Nucleus accumbens (tissue), 56 donors: ENCODE measurements at regions not wholly inside any gene's neighbourhood (a gene's known extent, or its start where the extent isn't known, plus 50 kb on each side); places are given as distances from the start of the nearest gene placed in this dataset.

Source experiments
- DNase-seq, 56 donors: peaks; one replicate each; lab custom pipeline; 2025; lab: John Stamatoyannopoulos, UW

GRCh38 chr10:29394321-29394932 lies 105.6 kb downstream of the LYZL1 start:
- no peak for DNase-seq

DNA sequence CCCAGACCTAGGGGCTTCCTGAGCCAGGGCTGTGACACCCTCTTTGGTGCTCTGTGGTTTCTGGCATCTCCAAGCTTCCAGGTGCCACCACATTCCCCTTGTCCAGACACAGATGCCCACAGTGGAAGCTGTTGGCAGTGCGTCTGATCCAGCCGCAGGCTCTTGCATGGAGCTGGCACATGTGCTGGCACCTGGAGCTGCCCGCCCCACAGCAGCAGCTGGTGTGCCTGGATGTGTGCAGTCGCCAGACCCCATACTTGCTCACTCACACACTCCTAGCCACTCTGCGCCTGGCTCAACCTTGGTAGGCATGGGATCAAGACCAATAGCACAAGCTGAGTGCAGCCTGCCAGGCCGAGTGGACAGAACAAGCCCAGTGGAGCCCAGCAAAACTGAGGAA lies 106.5 kb downstream of the LYZL1 start:
- no peak for DNase-seq

- no peak for DNase-seq
Measured at GRCh38 chr10:29397221-29397620, 108.4 kb downstream of the LYZL1 start.

DNA sequence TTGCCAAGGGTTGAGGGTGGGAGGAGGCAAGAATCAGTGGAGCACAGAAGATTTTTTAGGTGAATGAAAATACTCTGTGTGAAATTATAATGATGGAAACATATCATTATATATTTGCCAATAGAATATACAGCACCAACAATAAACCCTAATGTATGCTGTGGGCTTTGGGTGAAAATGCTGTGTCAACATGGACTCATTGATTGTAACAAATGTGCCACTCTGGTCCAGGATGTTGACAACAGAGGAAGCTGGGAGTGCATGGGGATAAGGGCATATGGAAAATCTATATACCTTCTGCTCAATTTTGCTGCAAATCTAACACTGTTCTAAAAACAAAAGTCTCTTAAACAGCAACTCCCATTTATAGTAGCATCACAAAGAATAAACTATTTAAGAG lies 114.3 kb downstream of the LYZL1 start:
- DNase-seq = no peak

- DNase-seq = no peak
Measured at GRCh38 chr10:29407280-29407858, 118.5 kb downstream of the LYZL1 start.
